ENCODE measurements at regions not wholly inside any gene's neighbourhood (a gene's known extent, or its start where the extent isn't known, plus 50 kb on each side); places are given as distances from the start of the nearest gene placed in this dataset.
"Not testable (repeated sequence)": the region's sequence is repeated elsewhere in the genome, so short reads cannot be mapped to it uniquely, and the experiment has no call there.

GRCh38 chr5:57360871-57361270, 121.7 kb downstream of the ACTBL2 start (continued):
- no peak for TF ChIP-seq ZBTB10 (tag by site-specific recombination; IDR thresholded peaks at IDR 0.05)
- TF ChIP-seq INSM2 (tag by site-specific recombination; IDR thresholded peaks at IDR 0.05) = no peak
- TF ChIP-seq ZNF26 (tag by site-specific recombination; IDR thresholded peaks at IDR 0.05) = no peak
- no peak for TF ChIP-seq ZNF514 (tag by site-specific recombination; IDR thresholded peaks at IDR 0.05)
- TF ChIP-seq SALL2 (tag by site-specific recombination; IDR thresholded peaks at IDR 0.05; ENCODE audit: borderline replicate concordance) = no peak
- no peak for TF ChIP-seq MYNN (tag by site-specific recombination; IDR thresholded peaks at IDR 0.05; ENCODE audit: borderline replicate concordance)

- no peaks in the 10 kb centered on the region for H3K36me3 ChIP-seq (ENCODE audit: control insufficient read depth in 2 of 2, insufficient read depth in 1 of 2, low read length in 2 of 2)
- ChIA-PET POLR2A (interaction anchor here (0.6 kb wide), 1 partner anchor 50 kb away, joined by 11 read pairs; no protein-coding TSS in a partner anchor), CTCF (interaction anchor here (2.3 kb wide), 1 partner anchor 20 kb away, joined by 9 read pairs; no protein-coding TSS in a partner anchor)
- TF ChIP-seq REST (tag by site-specific recombination; IDR thresholded peaks at IDR 0.05) (peak; percentile 77), ZNF394 (tag by site-specific recombination; IDR thresholded peaks at IDR 0.05; ENCODE audit: borderline replicate concordance) (no peak)
- no peak overlapping the region for H3K4me3 ChIP-seq (ENCODE audit: low read depth, low read length)
- no peak overlapping the region for H3K27ac ChIP-seq (ENCODE audit: extremely low read depth, low read depth, low read length)
- H3K9me3 ChIP-seq (ENCODE audit: control insufficient read depth, insufficient read depth, low read depth, low read length) = no peaks in the 10 kb centered on the region
- no peaks in the 10 kb centered on the region for H3K4me1 ChIP-seq (ENCODE audit: control insufficient read depth, insufficient read depth, low read length)
These were observed 123.6 kb downstream of the ACTBL2 start for GRCh38 chr5:57358796-57359592.

- H3K4me1 ChIP-seq (ENCODE audit: control insufficient read depth, insufficient read depth, low read length); H3K9me3 ChIP-seq (ENCODE audit: control insufficient read depth, insufficient read depth, low read depth, low read length); H3K27ac ChIP-seq (ENCODE audit: extremely low read depth, low read depth, low read length); POLR2A ChIA-PET; H3K4me3 ChIP-seq (ENCODE audit: low read depth, low read length); H3K36me3 ChIP-seq (ENCODE audit: control insufficient read depth in 2 of 2, insufficient read depth in 1 of 2, low read length in 2 of 2); CTCF ChIA-PET: not testable (repeated sequence)
These were observed 125.8 kb downstream of the ACTBL2 start for GRCh38 chr5:57356850-57357249.
